NCI-H1417 (cell line): ENCODE measurements at regions not wholly inside any gene's neighbourhood (a gene's known extent, or its start where the extent isn't known, plus 50 kb on each side); places are given as distances from the start of the nearest gene placed in this dataset.

Experiments used
- DNase-seq, 3 experiments: peaks; one replicate each; lab custom pipeline; 2025; lab: John Stamatoyannopoulos, UW

DNA sequence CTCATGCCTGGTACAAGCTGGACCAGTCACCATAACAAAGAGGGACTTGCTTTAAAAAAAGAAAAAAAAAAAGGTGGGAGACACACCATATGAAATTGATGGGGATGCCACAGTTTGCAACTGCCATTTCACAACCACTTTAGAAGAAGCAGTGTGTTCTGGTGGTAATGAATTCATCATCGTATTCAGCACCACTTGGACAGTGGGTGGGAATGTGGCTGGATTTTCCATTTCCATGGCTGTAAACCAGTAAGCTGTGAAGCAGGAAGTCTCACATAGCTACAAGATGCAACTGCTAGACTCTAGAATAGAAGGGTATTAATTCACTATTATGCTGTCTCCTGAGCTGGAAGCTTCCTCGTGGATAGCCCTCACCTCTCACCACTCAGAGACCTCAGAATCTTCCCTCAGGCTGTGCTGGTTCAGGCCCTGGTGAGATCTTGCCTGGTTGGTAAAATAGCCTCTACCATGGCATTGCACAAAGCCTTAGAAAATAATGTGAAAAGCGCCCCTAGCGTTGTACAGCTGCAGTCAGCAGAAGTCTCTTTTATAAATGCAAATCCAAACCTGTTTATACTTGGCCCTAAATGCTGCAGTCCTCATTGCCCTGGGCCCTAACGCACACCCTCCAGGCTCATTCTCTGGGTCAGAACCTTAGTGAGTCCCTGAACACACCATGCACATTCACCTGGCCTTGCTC lies 150.7 kb downstream of the KCTD15 start:
- peak in 1 of 3 experiments; percentile 1 for DNase-seq

DNA sequence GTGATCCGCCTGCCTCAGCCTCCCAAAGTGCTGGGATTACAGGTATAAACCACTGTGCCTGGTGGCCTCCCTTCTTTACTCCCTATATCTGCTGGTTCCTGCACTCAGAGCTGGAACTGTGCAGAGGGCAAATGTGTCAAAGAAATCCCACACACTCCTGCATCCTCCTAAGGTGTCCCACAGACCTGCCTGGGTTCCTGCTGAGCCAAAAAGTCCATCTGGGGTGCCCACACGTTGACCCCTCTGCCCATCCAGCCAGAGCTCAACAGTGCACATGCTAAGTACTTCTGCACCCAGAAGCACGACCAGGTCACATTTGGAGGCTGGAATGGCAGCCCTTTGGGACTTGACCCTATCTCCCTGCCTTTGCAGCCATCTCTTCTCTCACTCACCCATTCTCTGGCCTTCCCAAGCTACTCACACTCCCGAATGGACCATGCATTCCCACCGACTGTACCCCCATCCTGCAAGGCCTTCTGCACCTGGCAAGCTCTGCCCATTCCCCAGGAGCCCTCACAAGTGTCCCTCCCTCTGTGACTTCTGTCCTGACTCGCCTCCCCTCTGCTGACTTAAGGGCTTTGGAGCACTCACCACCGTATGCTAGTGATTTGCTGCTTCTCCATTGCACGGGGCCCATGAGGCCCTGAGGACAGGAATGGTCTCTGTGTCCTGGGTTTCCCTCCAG lies 152.1 kb downstream of the KCTD15 start:
- no peak for DNase-seq

DNA sequence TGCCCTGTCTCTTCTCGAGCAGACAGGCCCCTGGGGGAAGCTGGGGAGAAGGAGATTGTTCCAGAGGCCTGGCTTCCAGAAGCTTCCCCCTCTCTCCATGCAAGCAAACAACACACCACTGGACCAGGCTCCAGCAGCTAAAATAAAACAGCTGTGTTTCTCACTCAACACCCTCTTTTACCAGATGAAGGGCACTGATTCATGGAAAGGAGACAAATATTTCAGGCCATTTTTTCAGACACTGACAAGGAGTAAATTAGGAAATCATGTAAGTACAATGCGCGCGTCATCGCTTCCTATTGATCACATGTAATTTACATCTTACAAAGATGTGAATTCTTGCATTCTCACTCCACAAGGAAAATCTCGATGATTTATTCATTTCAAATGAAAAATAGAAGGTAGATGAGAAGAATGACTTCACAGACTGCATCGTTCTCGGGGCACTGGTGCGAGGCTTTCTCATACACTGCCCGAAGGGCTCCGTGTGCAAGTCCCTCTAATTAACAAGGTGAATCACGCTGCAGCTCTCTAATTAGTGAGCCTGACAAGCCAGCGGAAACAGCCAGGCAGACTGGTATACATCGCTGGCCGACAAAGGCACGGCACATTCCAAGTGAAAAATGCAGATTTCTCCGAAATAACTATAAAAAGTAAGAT lies 153.6 kb downstream of the KCTD15 start:
- DNase-seq: peak in 1 of 3 experiments; percentile 1

GRCh38 chr19:33953023-33953422 lies 156.4 kb downstream of the KCTD15 start:
- DNase-seq: no peak

GRCh38 chr19:33953592-33953991 lies 156.9 kb downstream of the KCTD15 start:
- DNase-seq: no peak

DNA sequence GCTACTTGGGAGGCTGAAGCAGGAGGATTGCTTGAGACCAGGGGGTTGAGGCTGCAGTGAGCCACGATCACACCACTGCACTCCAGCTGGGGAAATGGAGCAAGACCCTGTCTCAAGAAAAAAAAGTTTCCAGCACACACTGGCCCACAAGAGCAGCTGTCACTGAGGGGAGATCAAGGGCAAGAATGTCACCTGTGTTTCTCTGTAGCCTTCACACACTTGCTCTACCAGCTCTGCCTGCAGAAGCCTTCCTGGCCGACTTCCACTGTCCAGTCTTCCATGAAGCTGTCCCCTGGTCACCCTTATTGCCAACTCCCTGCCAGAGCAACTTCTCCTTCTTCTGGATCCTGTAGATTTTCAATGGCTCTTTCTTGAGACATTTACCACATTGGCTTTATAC lies 158.0 kb downstream of the KCTD15 start:
- DNase-seq: no peak

- DNase-seq: no peak
These were observed 160.3 kb downstream of the KCTD15 start for GRCh38 chr19:33956941-33957340.

DNA sequence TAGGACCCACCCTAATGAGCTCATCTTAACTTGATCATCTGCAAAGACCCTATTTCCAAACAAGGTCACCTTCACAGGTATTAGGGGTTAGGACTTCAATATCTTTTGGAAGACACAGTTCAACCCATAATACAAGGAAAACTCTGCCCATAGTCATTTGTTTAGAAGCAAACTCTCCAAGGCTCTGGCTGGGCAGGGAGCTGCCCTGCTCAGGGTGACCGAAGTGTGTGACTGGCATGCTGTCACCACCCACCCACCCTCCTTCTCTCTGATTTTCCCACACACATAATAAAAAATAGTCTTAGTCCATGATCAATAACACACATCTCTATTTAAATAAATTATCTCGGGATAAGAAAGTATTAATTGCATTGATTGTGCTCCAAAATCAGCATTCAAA lies 161.1 kb downstream of the KCTD15 start:
- DNase-seq: no peak

- no peak for DNase-seq
These were observed 163.9 kb downstream of the KCTD15 start for GRCh38 chr19:33960566-33960965.

- no peak for DNase-seq
These were observed 165.5 kb downstream of the KCTD15 start for GRCh38 chr19:33962161-33962560.

GRCh38 chr19:33963514-33963913 lies 166.8 kb downstream of the KCTD15 start:
- DNase-seq: no peak

- DNase-seq: no peak
These were observed 174.4 kb downstream of the KCTD15 start for GRCh38 chr19:33971073-33971472.

DNA sequence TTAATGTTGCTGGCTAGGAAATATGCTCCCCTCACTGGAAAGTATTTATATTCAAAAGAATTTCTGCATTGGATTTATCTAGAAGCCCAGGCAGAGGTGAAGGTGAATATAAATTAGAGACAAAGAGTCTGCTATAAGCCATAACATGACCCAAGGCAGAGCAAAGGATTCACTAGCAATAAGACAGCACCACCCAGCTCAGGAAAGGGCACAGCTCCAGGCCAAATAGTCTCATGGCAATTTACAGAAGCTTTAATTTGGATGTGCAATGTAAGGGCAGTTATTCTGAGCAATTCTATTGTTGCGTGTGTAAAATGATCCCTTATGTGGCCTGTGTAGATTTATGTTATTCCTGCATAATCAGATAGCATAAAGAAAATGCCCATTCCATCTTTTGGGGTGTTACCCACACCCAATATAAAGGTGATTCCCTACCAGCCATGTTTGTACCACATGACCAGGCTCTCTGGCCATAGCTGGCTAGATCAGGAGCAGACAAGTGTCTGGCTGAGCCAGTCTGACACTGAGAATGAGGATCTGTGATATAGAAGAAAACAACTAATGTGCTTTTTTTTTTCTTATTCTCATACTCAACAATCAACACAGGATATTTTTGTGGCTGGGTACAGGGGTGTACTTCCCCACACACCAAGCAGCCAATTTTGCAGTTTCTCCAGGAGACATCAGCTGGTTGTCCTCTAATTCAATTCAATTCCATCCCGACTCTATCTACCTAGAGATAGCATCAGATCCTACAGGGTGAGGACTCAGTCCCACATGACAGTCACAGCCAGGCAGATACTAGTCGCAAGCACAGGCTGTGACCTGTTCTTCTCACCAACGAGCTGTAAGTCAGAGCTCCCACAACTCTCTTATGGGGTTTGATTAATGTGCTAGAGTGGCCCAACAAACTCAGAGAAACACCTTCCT lies 181.4 kb downstream of the KCTD15 start:
- no peak for DNase-seq

GRCh38 chr19:33982706-33983105 lies 186.0 kb downstream of the KCTD15 start:
- no peak for DNase-seq

DNA sequence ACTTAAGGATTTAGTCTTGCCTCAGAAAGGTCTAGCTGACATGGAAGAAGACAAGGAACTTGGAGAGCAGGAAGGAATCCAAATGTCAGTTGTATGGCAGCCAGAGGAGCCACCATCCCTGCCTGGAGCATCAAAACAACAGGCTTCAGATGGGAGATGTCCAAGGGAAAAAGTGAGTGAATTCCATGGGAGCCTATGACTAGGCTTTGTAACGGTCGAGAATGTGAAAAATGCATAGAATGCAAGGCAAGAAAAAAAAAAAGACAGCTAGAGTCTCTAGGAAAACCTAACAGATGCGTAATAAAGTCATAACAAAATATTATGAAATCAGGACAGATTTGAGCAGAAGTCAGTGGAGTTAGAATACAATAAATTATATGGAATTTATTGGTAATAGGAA lies 183.7 kb upstream of the LSM14A start:
- DNase-seq: no peak

GRCh38 chr19:33997690-33998089 lies 174.6 kb upstream of the LSM14A start:
- DNase-seq: peak in 1 of 3 experiments; percentile 2

- DNase-seq: peak in 1 of 3 experiments; percentile 4
These were observed 174.0 kb upstream of the LSM14A start for GRCh38 chr19:33998302-33998701.

DNA sequence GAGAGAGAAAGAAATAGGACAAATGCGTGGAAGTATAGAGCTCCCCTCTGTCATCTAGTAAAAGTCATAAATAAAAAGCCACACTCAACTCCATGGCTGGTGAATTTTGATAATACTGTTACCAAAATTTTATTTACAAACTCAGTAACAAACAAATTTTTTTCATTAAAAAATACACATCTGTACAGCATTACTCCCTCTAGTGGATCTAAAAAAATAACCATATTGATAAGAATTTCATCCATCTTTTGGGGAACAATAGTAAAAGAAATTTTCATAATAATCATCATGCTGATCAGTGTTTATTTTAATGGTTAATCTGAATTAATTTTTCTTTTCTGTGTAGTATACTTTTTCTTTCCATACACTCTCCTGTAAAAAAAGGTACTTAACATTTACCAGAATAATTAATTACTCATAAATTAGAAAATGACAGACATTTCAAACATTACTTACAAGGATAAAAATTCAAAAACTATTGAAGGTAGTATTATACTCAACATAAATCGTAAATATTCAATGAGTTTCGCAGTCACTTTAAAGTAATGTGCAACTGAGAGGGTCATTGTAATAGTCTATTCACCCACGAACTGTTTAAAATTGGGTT lies 173.5 kb upstream of the LSM14A start:
- no peak for DNase-seq

DNA sequence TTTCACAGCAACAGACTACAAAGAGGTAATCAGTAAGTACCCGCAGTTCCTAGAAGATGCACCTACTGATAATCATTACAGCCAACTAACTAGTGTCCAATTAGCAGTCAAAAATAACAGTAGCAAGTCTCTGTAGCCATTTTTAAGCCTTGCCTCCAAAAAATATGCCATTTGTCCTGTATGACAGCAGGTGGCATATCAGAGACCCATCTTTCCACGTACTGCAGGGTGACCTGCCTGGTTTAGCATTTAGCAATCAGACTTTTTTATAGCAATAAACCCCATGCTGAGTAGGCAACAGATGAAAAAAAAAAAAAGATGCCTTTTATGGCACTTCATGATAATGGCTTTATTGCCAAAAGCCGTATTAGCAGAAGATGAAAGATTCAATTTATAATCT lies 155.3 kb upstream of the LSM14A start:
- no peak for DNase-seq

DNA sequence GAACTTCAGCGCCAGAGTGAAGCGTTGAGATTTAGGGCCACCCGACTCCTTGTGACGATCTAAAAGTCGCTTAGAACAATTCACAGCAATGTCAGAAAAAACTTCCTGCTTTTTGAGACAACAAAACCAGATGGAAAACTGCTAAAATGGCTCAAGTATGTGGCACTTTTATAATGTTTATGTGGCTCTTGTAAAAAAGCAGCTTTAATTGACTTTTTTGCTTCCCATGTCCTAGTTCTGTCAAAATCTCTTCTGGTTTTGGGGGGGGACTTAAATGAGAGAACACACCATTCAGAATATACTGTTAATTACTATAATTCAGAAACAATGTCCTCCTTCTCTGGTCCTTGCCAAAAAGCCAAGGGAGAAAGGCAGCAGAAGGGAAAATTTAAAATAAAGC lies 154.7 kb upstream of the LSM14A start:
- no peak for DNase-seq

GRCh38 chr19:34018546-34018945 lies 153.8 kb upstream of the LSM14A start:
- no peak for DNase-seq

DNA sequence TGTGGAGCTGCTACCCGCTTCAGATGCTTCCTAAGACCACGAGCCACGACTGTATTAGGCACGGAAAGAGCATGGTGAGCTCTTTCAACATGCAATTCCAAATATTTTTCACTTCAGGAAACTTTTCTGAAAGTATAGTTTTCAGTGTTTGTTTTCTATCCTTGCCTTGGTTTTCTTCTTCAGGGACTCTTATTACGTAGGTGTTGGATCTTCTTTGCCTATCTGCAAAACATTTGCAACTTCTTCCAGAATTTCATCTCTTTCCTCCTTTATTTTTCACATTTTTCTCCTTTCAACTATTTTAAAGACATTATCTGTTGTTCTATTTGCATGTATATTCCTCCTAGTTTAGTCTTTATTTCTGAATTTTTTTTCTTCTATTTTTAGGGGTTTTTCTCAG lies 148.9 kb upstream of the LSM14A start:
- DNase-seq: no peak
